Gastroesophageal sphincter (tissue), 4 donors: ENCODE measurements at regions not wholly inside any gene's neighbourhood (a gene's known extent, or its start where the extent isn't known, plus 50 kb on each side); places are given as distances from the start of the nearest gene placed in this dataset.

Source experiments
- ATAC-seq: fragments of 150-250 bp; one replicate; pipeline ENCODE4 v1.9.1; 2016; ENCODE audit warnings: mild to moderate bottlenecking, moderate library complexity
- H3K27ac ChIP-seq, 4 donors: fragments of 200-600 bp; sonication (generic) in 3 of 4; 1 replicate in 3 of 4; 2 replicates in 1 of 4; pipeline ENCODE4 v1.5.1; 2016 to 2019
- H3K27me3 ChIP-seq: fragments of 200-600 bp; sonication (generic); one replicate; pipeline ENCODE4 v1.5.1; 2019
- H3K36me3 ChIP-seq, 2 donors: fragments of 200-600 bp; sonication (generic); one replicate each; pipeline ENCODE4 v1.5.1; 2019; ENCODE audit warnings: control low read depth in 1 of 2
- H3K4me1 ChIP-seq, 3 donors: fragments of 200-600 bp; sonication (generic); 1 replicate in 2 of 3; 2 replicates in 1 of 3; pipeline ENCODE4 v1.5.1; 2016 to 2019; ENCODE audit warnings: control low read depth in 2 of 3
- H3K4me3 ChIP-seq, 2 donors: fragments of 200-600 bp; sonication (generic); one replicate each; pipeline ENCODE4 v1.5.1; 2019; ENCODE audit warnings: mild to moderate bottlenecking in 1 of 2, moderate library complexity in 1 of 2
- H3K9me3 ChIP-seq, 3 donors: fragments of 200-600 bp; sonication (generic); one replicate each; pipeline ENCODE4 v1.5.1; 2017 to 2019; ENCODE audit warnings: control low read depth in 2 of 3
- EP300 ChIP-seq: sonication (generic); formaldehyde crosslinking; IDR thresholded peaks from one replicate; pipeline ENCODE4 v1.6.1; 2017; ENCODE audit warnings: antibody characterized with exemption, mild to moderate bottlenecking
- POLR2A ChIP-seq, 2 donors: fragments of 450-650 bp; IDR thresholded peaks; one replicate each; pipeline ENCODE4 v1.6.1; 2017; ENCODE audit warnings: antibody characterized with exemption in 2 of 2, mild to moderate bottlenecking in 2 of 2, moderate library complexity in 1 of 2
- POLR2AphosphoS5 ChIP-seq: sonication (generic); formaldehyde crosslinking; IDR thresholded peaks from one replicate; pipeline ENCODE4 v1.6.1; 2017; ENCODE audit warnings: antibody characterized with exemption
- WGBS, 2 donors: methylation state at CpG; one replicate each; pipeline ENCODE4 v1.1.5; 2018; ENCODE audit warnings: low coverage in 1 of 2; 5-methylcytosine and 5-hydroxymethylcytosine counted together
- TF ChIP-seq, protein P1 (sequence below), 4 experiments: fragments of 200-600 bp in 2 of 4; fragments of 450-650 bp in 2 of 4; sonication (generic) in 1 of 4; IDR thresholded peaks; one replicate each; pipeline ENCODE4 v1.5.1; 2017 to 2019; ENCODE audit warnings: antibody characterized with exemption in 4 of 4, mild to moderate bottlenecking in 2 of 4, moderate library complexity in 2 of 4

GRCh38 chr1:79920960-79921669, 914.6 kb upstream of the ADGRL4 start:
- Histone ChIP-seq H3K4me3 (no peak overlapping the region), H3K9me3 (peaks cover 0 to 7% (median 0%) of the 10 kb centered on the region in 3 donors), H3K27ac (no peak overlapping the region), H3K27me3 (no peaks in the 10 kb centered on the region), H3K4me1 (peaks cover 0 to 15% (median 0%) of the 10 kb centered on the region in 3 donors), H3K36me3 (no peaks in the 10 kb centered on the region)
- TF ChIP-seq, protein P1, sequence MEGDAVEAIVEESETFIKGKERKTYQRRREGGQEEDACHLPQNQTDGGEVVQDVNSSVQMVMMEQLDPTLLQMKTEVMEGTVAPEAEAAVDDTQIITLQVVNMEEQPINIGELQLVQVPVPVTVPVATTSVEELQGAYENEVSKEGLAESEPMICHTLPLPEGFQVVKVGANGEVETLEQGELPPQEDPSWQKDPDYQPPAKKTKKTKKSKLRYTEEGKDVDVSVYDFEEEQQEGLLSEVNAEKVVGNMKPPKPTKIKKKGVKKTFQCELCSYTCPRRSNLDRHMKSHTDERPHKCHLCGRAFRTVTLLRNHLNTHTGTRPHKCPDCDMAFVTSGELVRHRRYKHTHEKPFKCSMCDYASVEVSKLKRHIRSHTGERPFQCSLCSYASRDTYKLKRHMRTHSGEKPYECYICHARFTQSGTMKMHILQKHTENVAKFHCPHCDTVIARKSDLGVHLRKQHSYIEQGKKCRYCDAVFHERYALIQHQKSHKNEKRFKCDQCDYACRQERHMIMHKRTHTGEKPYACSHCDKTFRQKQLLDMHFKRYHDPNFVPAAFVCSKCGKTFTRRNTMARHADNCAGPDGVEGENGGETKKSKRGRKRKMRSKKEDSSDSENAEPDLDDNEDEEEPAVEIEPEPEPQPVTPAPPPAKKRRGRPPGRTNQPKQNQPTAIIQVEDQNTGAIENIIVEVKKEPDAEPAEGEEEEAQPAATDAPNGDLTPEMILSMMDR (IDR thresholded peaks at IDR 0.05), result no peak
- no peak for TF ChIP-seq POLR2A (IDR thresholded peaks at IDR 0.05)
- TF ChIP-seq EP300, result no peak
- no peak for TF ChIP-seq POLR2AphosphoS5
- 56 to 60% methylated on average over 1 of the region's 1 CpG for WGBS, 2 donors
- ATAC-seq, result no peak

GRCh38 chr1:79914896-79915295, 908.4 kb upstream of the ADGRL4 start:
- Histone ChIP-seq H3K4me3 (no peak overlapping the region), H3K36me3 (no peaks in the 10 kb centered on the region), H3K27me3 (no peaks in the 10 kb centered on the region), H3K9me3 (no peaks in the 10 kb centered on the region), H3K4me1 (peaks cover 0 to 8% (median 0%) of the 10 kb centered on the region in 3 donors), H3K27ac (no peak overlapping the region)
- no peak for ATAC-seq
- TF ChIP-seq POLR2A (IDR thresholded peaks at IDR 0.05), result no peak
- TF ChIP-seq, protein P1 (IDR thresholded peaks at IDR 0.05), result no peak
- WGBS, 2 donors, result 5 to 40% methylated on average over 1 of the region's 1 CpG

DNA sequence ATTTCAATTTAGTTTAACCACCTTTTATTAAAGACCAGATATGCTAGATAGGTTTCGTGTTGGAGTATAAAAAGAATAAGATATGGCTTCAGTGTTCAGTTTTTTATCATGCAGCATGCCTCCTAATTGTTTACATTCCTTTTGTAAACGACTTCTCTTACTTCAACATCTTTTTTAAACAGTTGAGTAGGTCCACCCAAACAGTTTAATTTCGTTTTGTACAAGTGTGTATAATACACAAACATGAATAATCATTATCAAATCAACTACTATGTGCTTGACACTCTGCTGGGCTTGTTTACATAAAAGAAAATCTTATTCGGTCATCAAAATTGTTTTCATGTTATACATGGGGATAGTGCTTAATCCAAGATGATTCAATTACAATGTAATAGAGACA, 906.3 kb upstream of the ADGRL4 start:
- Histone ChIP-seq H3K4me3 (no peak overlapping the region), H3K36me3 (no peaks in the 10 kb centered on the region), H3K27ac (peak overlapping the region in 2 of 4 donors; percentile 11 to 28), H3K9me3 (no peaks in the 10 kb centered on the region), H3K4me1 (peaks cover 0 to 8% (median 0%) of the 10 kb centered on the region in 3 donors), H3K27me3 (no peaks in the 10 kb centered on the region)
- ATAC-seq, result no peak
- no peak for TF ChIP-seq POLR2A (IDR thresholded peaks at IDR 0.05)
- TF ChIP-seq, protein P1 (IDR thresholded peaks at IDR 0.05), result no peak
- TF ChIP-seq POLR2AphosphoS5, result no peak
- TF ChIP-seq EP300, result no peak
- 11 to 19% methylated on average over 4 of the region's 4 CpGs for WGBS, 2 donors

DNA sequence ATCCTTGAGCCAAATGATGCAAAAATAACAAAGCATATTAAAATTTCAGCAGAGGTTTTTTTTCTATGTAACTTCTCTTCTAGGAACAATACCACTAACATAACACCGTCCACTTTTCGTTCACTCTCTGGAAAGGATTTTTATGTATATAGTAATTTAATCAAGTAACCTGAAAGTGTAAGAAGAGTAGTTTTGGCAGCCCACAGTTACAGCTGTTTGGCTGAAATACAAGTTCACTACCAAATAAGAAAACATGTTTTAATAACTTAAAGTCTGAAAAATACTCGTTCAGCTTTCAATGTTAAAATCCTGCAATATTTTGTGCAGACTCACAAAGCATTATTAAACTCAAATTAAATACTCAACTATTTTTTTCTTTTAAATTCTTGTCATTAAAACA, 896.8 kb upstream of the ADGRL4 start:
- H3K36me3 ChIP-seq, result no peaks in the 10 kb centered on the region
- H3K27ac ChIP-seq, result no peak overlapping the region
- no peaks in the 10 kb centered on the region for H3K9me3 ChIP-seq
- TF ChIP-seq, protein P1 (IDR thresholded peaks at IDR 0.05), result no peak
- no peak for TF ChIP-seq EP300
- WGBS, 2 donors, result 15 to 33% methylated on average over 3 of the region's 3 CpGs
- H3K4me3 ChIP-seq, result no peak overlapping the region
- H3K27me3 ChIP-seq, result no peaks in the 10 kb centered on the region
- no peak for ATAC-seq
- peaks cover 0 to 11% (median 0%) of the 10 kb centered on the region in 3 donors for H3K4me1 ChIP-seq

DNA sequence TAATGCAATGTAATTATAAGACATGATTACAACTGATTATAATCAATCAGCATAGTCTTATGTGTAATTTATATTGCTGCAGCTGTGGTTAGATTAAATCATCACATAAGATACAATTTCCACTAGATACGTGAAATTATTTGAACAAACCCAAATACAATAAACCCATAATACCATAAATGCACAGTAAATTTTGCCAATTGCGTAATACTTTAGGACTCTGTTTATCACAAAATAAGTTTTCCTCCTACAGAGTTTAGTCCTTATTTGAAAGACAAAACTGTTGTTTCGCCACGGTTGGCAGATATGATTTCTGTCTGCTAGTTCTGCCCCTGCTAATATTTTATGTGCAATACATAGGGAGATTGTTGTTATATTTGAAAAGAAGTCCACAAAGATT, 895.9 kb upstream of the ADGRL4 start:
- no peak for ATAC-seq
- no peaks in the 10 kb centered on the region for H3K9me3 ChIP-seq
- 90 to 95% methylated on average over 4 of the region's 4 CpGs for WGBS, 2 donors

More for the DNA sequence above, 895.9 kb upstream of the ADGRL4 start:
- no peak for TF ChIP-seq EP300
- no peak for TF ChIP-seq POLR2AphosphoS5
- TF ChIP-seq, protein P1 (IDR thresholded peaks at IDR 0.05), result no peak
- no peak for TF ChIP-seq POLR2A (IDR thresholded peaks at IDR 0.05)
- no peak overlapping the region for H3K27ac ChIP-seq
- H3K36me3 ChIP-seq, result no peaks in the 10 kb centered on the region
- H3K27me3 ChIP-seq, result no peaks in the 10 kb centered on the region
- H3K4me1 ChIP-seq, result peaks cover 0 to 11% (median 0%) of the 10 kb centered on the region in 3 donors
- no peak overlapping the region for H3K4me3 ChIP-seq
